ENCODE measurements at regions not wholly inside any gene's neighbourhood (a gene's known extent, or its start where the extent isn't known, plus 50 kb on each side); places are given as distances from the start of the nearest gene placed in this dataset.
"Not testable (repeated sequence)": the region's sequence is repeated elsewhere in the genome, so short reads cannot be mapped to it uniquely, and the experiment has no call there.

GRCh38 chr14:45658226-45658916 is 405.4 kb upstream of the MIS18BP1 start:
- DNase-seq (ENCODE audit: low read depth) = no peak
- H3K4me3 ChIP-seq (ENCODE audit: low read depth, low read length) = no peak overlapping the region
- no peaks in the 10 kb centered on the region for H3K36me3 ChIP-seq (ENCODE audit: control insufficient read depth, insufficient read depth, low read length)
- no peaks in the 10 kb centered on the region for H3K27me3 ChIP-seq (ENCODE audit: control insufficient read depth, insufficient read depth, low read length)
- no peak for TF ChIP-seq CTCF (IDR thresholded peaks at IDR 0.05; ENCODE audit: insufficient read depth, low read length, poor library complexity, severe bottlenecking)

GRCh38 chr14:45651890-45652289 is 398.9 kb upstream of the MIS18BP1 start:
- no peak for DNase-seq (ENCODE audit: low read depth)
- Histone ChIP-seq H3K27me3 (ENCODE audit: control insufficient read depth, insufficient read depth, low read length) (no peaks in the 10 kb centered on the region), H3K4me3 (ENCODE audit: low read depth, low read length) (no peak overlapping the region), H3K36me3 (ENCODE audit: control insufficient read depth, insufficient read depth, low read length) (no peaks in the 10 kb centered on the region)
- no peak for TF ChIP-seq CTCF (IDR thresholded peaks at IDR 0.05; ENCODE audit: insufficient read depth, low read length, poor library complexity, severe bottlenecking)

DNA sequence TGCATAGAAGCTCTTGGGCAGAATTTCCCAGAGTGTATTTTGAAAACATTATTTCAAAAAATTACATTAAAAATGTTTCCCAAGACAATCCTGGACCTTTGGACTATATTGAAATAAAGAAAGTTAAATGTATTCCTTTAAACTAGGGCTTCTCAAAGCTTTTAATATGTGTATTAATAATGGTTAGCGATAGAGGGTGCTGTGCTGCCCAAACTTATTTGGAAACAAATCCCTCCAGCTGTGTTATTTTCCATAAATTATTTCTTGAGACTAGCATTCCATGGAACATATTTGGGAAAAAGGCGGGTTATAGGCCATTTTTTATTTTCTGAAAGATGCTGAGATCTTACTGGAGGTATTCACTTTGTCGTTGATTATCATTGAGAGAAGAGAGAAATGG is 397.8 kb upstream of the MIS18BP1 start:
- TF ChIP-seq CTCF (IDR thresholded peaks at IDR 0.05; ENCODE audit: insufficient read depth, low read length, poor library complexity, severe bottlenecking) = no peak
- no peak for DNase-seq (ENCODE audit: low read depth)
- H3K36me3 ChIP-seq (ENCODE audit: control insufficient read depth, insufficient read depth, low read length) = no peaks in the 10 kb centered on the region

DNA sequence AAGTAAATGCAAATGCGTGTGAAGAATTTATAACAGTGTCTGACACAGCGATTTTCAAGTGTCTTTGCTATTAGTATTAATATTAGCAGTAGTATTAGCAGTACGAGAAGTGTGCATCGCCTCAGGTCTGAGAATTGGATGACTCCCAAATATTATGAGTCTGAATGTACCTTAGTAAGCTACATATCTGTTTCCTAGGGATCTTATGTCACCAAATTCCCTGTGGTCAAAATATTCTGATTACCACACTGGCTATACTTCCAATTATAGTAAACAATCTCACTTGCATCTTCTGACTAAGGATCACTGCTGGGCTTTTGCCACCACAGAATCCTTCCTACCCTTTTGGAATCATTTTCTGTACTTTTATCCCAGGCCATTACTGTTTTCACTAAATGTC is 396.0 kb upstream of the MIS18BP1 start:
- no peak overlapping the region for H3K4me3 ChIP-seq (ENCODE audit: low read depth, low read length)
- no peak for TF ChIP-seq CTCF (IDR thresholded peaks at IDR 0.05; ENCODE audit: insufficient read depth, low read length, poor library complexity, severe bottlenecking)
- no peaks in the 10 kb centered on the region for H3K27me3 ChIP-seq (ENCODE audit: control insufficient read depth, insufficient read depth, low read length)
- no peaks in the 10 kb centered on the region for H3K36me3 ChIP-seq (ENCODE audit: control insufficient read depth, insufficient read depth, low read length)
- DNase-seq (ENCODE audit: low read depth) = no peak

More for the DNA sequence above, 397.8 kb upstream of the MIS18BP1 start:
- H3K4me3 ChIP-seq (ENCODE audit: low read depth, low read length) = no peak overlapping the region
- no peaks in the 10 kb centered on the region for H3K27me3 ChIP-seq (ENCODE audit: control insufficient read depth, insufficient read depth, low read length)

DNA sequence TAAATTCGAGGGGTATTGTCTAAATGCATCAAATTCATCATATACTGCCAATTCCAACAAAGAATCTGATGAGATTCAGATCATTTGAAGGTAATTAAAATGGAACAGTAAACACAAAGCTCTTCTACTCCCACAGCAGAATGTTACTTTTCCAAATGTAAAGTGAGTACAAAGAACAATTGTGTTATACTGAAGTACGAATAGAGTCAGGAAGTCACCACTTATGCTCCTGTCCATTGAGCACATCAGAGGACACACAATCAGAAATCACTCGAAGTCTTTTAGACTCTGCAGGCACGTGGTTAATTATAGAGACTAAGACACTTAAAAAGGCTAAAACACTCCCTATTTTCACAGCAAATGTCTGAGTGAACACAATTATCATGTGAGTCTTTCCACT is 388.5 kb upstream of the MIS18BP1 start:
- Histone ChIP-seq H3K36me3 (ENCODE audit: control insufficient read depth, insufficient read depth, low read length) (no peaks in the 10 kb centered on the region), H3K27me3 (ENCODE audit: control insufficient read depth, insufficient read depth, low read length) (no peaks in the 10 kb centered on the region), H3K4me3 (ENCODE audit: low read depth, low read length) (no peak overlapping the region)
- no peak for TF ChIP-seq CTCF (IDR thresholded peaks at IDR 0.05; ENCODE audit: insufficient read depth, low read length, poor library complexity, severe bottlenecking)
- no peak for DNase-seq (ENCODE audit: low read depth)

GRCh38 chr14:45634651-45635441 is 381.8 kb upstream of the MIS18BP1 start:
- not testable (repeated sequence) for H3K27me3 ChIP-seq (ENCODE audit: control insufficient read depth, insufficient read depth, low read length); H3K4me3 ChIP-seq (ENCODE audit: low read depth, low read length); DNase-seq (ENCODE audit: low read depth); H3K36me3 ChIP-seq (ENCODE audit: control insufficient read depth, insufficient read depth, low read length)

Measured in kidney epithelial cell (primary cell).